Stimulated activated memory B cell treated with anti-CD40 and anti-IgM and Interleukin-4, amounts not matched to agents 10 μg/mL and 1 μg/mL and 100 μg/mL, for 72 hours (primary cell): ENCODE measurements at regions not wholly inside any gene's neighbourhood (a gene's known extent, or its start where the extent isn't known, plus 50 kb on each side); places are given as distances from the start of the nearest gene placed in this dataset.
"Not testable (repeated sequence)": the region's sequence is repeated elsewhere in the genome, so short reads cannot be mapped to it uniquely, and the experiment has no call there.

ENCODE experiments used
- ATAC-seq: fragments of 150-1000 bp; cut with Tn5 transposase; 2 replicates; pipeline ENCODE4 v1.10.0; 2021
- H3K27ac Mint-ChIP-seq: one replicate; pipeline ENCODE4 v1.8.0; 2022; ENCODE audit warnings: mild to moderate bottlenecking, mixed read lengths
- H3K27me3 Mint-ChIP-seq: one replicate; pipeline ENCODE4 v1.8.0; 2022; ENCODE audit warnings: mixed read lengths
- H3K36me3 Mint-ChIP-seq: one replicate; pipeline ENCODE4 v1.8.0; 2022; ENCODE audit warnings: mixed read lengths
- H3K4me1 Mint-ChIP-seq: one replicate; pipeline ENCODE4 v1.8.0; 2022; ENCODE audit warnings: mixed read lengths
- H3K4me3 Mint-ChIP-seq: one replicate; pipeline ENCODE4 v1.8.0; 2022; ENCODE audit warnings: mild to moderate bottlenecking, moderate library complexity, mixed read lengths
- H3K9me3 Mint-ChIP-seq: one replicate; pipeline ENCODE4 v1.8.0; 2022; ENCODE audit warnings: mixed read lengths

- Mint-ChIP-seq H3K27me3 (no peaks in the 10 kb centered on the region), H3K27ac (no peak overlapping the region), H3K4me1 (no peaks in the 10 kb centered on the region), H3K9me3 (no peaks in the 10 kb centered on the region), H3K4me3 (no peak overlapping the region), H3K36me3 (no peaks in the 10 kb centered on the region)
- no peak for ATAC-seq
Observed at GRCh38 chr17:70268383-70268782, 99.1 kb downstream of the KCNJ2 start.

GRCh38 chr17:70270554-70270953 lies 101.2 kb downstream of the KCNJ2 start:
- H3K36me3 Mint-ChIP-seq, result no peaks in the 10 kb centered on the region
- H3K9me3 Mint-ChIP-seq, result no peaks in the 10 kb centered on the region
- H3K4me3 Mint-ChIP-seq, result no peak overlapping the region
- no peak for ATAC-seq
- no peak overlapping the region for H3K27ac Mint-ChIP-seq
- no peaks in the 10 kb centered on the region for H3K27me3 Mint-ChIP-seq
- H3K4me1 Mint-ChIP-seq, result no peaks in the 10 kb centered on the region

- no peak overlapping the region for H3K27ac Mint-ChIP-seq
- H3K27me3 Mint-ChIP-seq, result no peaks in the 10 kb centered on the region
- no peak for ATAC-seq
- no peak overlapping the region for H3K4me3 Mint-ChIP-seq
- no peaks in the 10 kb centered on the region for H3K4me1 Mint-ChIP-seq
- H3K36me3 Mint-ChIP-seq, result no peaks in the 10 kb centered on the region
- no peaks in the 10 kb centered on the region for H3K9me3 Mint-ChIP-seq
Observed at GRCh38 chr17:70271200-70271599, 101.9 kb downstream of the KCNJ2 start.

- no peak for ATAC-seq
- Mint-ChIP-seq H3K27me3 (no peaks in the 10 kb centered on the region), H3K9me3 (no peaks in the 10 kb centered on the region), H3K4me1 (no peaks in the 10 kb centered on the region), H3K4me3 (no peak overlapping the region), H3K36me3 (no peaks in the 10 kb centered on the region), H3K27ac (no peak overlapping the region)
Observed at GRCh38 chr17:70271672-70272071, 102.3 kb downstream of the KCNJ2 start.

GRCh38 chr17:70274255-70274654 lies 104.9 kb downstream of the KCNJ2 start:
- Mint-ChIP-seq H3K27ac (no peak overlapping the region), H3K27me3 (no peaks in the 10 kb centered on the region), H3K4me3 (no peak overlapping the region), H3K4me1 (no peaks in the 10 kb centered on the region), H3K36me3 (no peaks in the 10 kb centered on the region), H3K9me3 (no peaks in the 10 kb centered on the region)
- no peak for ATAC-seq

GRCh38 chr17:70276906-70277305 lies 107.6 kb downstream of the KCNJ2 start:
- Mint-ChIP-seq H3K4me3 (no peak overlapping the region), H3K27ac (no peak overlapping the region), H3K36me3 (no peaks in the 10 kb centered on the region), H3K27me3 (no peaks in the 10 kb centered on the region), H3K9me3 (no peaks in the 10 kb centered on the region), H3K4me1 (no peaks in the 10 kb centered on the region)
- no peak for ATAC-seq

GRCh38 chr17:70278844-70279462 lies 109.6 kb downstream of the KCNJ2 start:
- H3K4me3 Mint-ChIP-seq, result no peak overlapping the region
- no peaks in the 10 kb centered on the region for H3K36me3 Mint-ChIP-seq
- ATAC-seq, result no peak
- H3K27me3 Mint-ChIP-seq, result no peaks in the 10 kb centered on the region
- H3K27ac Mint-ChIP-seq, result no peak overlapping the region
- H3K4me1 Mint-ChIP-seq, result no peaks in the 10 kb centered on the region
- peaks cover 3% of the 10 kb centered on the region for H3K9me3 Mint-ChIP-seq

- Mint-ChIP-seq H3K27ac (no peak overlapping the region), H3K4me3 (no peak overlapping the region), H3K4me1 (no peaks in the 10 kb centered on the region), H3K27me3 (no peaks in the 10 kb centered on the region), H3K36me3 (no peaks in the 10 kb centered on the region), H3K9me3 (peaks cover 9% of the 10 kb centered on the region)
- ATAC-seq, result no peak
Observed at GRCh38 chr17:70286391-70286790, 117.1 kb downstream of the KCNJ2 start.

- no peaks in the 10 kb centered on the region for H3K36me3 Mint-ChIP-seq
- no peak overlapping the region for H3K4me3 Mint-ChIP-seq
- no peaks in the 10 kb centered on the region for H3K4me1 Mint-ChIP-seq
- peaks cover 6% of the 10 kb centered on the region for H3K9me3 Mint-ChIP-seq
- ATAC-seq, result no peak
- no peak overlapping the region for H3K27ac Mint-ChIP-seq
- H3K27me3 Mint-ChIP-seq, result no peaks in the 10 kb centered on the region
Observed at GRCh38 chr17:70288540-70289290, 119.4 kb downstream of the KCNJ2 start.

GRCh38 chr17:70290770-70291169 lies 121.4 kb downstream of the KCNJ2 start:
- Mint-ChIP-seq H3K9me3 (peaks cover 5% of the 10 kb centered on the region), H3K27me3 (no peaks in the 10 kb centered on the region), H3K4me3 (no peak overlapping the region), H3K36me3 (no peaks in the 10 kb centered on the region), H3K27ac (no peak overlapping the region), H3K4me1 (no peaks in the 10 kb centered on the region)
- no peak for ATAC-seq

- Mint-ChIP-seq H3K4me1 (no peaks in the 10 kb centered on the region), H3K9me3 (peaks cover 5% of the 10 kb centered on the region), H3K27me3 (no peaks in the 10 kb centered on the region), H3K36me3 (no peaks in the 10 kb centered on the region), H3K4me3 (no peak overlapping the region), H3K27ac (no peak overlapping the region)
- ATAC-seq, result no peak
Observed at GRCh38 chr17:70292366-70292765, 123.0 kb downstream of the KCNJ2 start.

GRCh38 chr17:70293564-70294310 lies 124.4 kb downstream of the KCNJ2 start:
- not testable (repeated sequence) for H3K4me3 Mint-ChIP-seq, H3K36me3 Mint-ChIP-seq, H3K9me3 Mint-ChIP-seq, H3K27me3 Mint-ChIP-seq, H3K4me1 Mint-ChIP-seq, H3K27ac Mint-ChIP-seq, ATAC-seq

- H3K4me1 Mint-ChIP-seq, result peaks cover 6% of the 10 kb centered on the region
- no peaks in the 10 kb centered on the region for H3K36me3 Mint-ChIP-seq
- no peak for ATAC-seq
- H3K27me3 Mint-ChIP-seq, result no peaks in the 10 kb centered on the region
- H3K9me3 Mint-ChIP-seq, result peaks cover 11% of the 10 kb centered on the region
- no peak overlapping the region for H3K27ac Mint-ChIP-seq
- no peak overlapping the region for H3K4me3 Mint-ChIP-seq
Observed at GRCh38 chr17:70295329-70295728, 126.0 kb downstream of the KCNJ2 start.

GRCh38 chr17:70295731-70296130 lies 126.4 kb downstream of the KCNJ2 start:
- Mint-ChIP-seq H3K9me3 (peaks cover 14% of the 10 kb centered on the region), H3K36me3 (no peaks in the 10 kb centered on the region), H3K4me3 (no peak overlapping the region), H3K4me1 (peaks cover 6% of the 10 kb centered on the region), H3K27ac (no peak overlapping the region), H3K27me3 (no peaks in the 10 kb centered on the region)
- no peak for ATAC-seq

- H3K9me3 Mint-ChIP-seq, result peaks cover 14% of the 10 kb centered on the region
- H3K4me3 Mint-ChIP-seq, result no peak overlapping the region
- no peak for ATAC-seq
- H3K36me3 Mint-ChIP-seq, result no peaks in the 10 kb centered on the region
- H3K4me1 Mint-ChIP-seq, result peaks cover 6% of the 10 kb centered on the region
- H3K27ac Mint-ChIP-seq, result no peak overlapping the region
- H3K27me3 Mint-ChIP-seq, result no peaks in the 10 kb centered on the region
Observed at GRCh38 chr17:70296456-70296855, 127.1 kb downstream of the KCNJ2 start.

GRCh38 chr17:70297397-70297796 lies 128.1 kb downstream of the KCNJ2 start:
- ATAC-seq, result no peak
- H3K36me3 Mint-ChIP-seq, result no peaks in the 10 kb centered on the region
- no peaks in the 10 kb centered on the region for H3K27me3 Mint-ChIP-seq
- H3K4me3 Mint-ChIP-seq, result no peak overlapping the region
- peaks cover 6% of the 10 kb centered on the region for H3K4me1 Mint-ChIP-seq
- H3K27ac Mint-ChIP-seq, result no peak overlapping the region
- peaks cover 14% of the 10 kb centered on the region for H3K9me3 Mint-ChIP-seq
